Brain microvascular endothelial cell (primary cell): ENCODE measurements at regions not wholly inside any gene's neighbourhood (a gene's known extent, or its start where the extent isn't known, plus 50 kb on each side); places are given as distances from the start of the nearest gene placed in this dataset.

Experiments
- DNase-seq: peaks from one replicate; pipeline ENCODE4 v3.0.0-alpha.2; 2020
- H3K27ac ChIP-seq: fragments of 250-450 bp; sonication (Bioruptor Pico); 2 replicates; pipeline ENCODE4 v1.5.1; 2020; ENCODE audit warnings: mild to moderate bottlenecking, moderate library complexity
- H3K27me3 ChIP-seq: fragments of 250-450 bp; sonication (Bioruptor Pico); replicated peaks from 2 replicates; pipeline ENCODE4 v1.5.1; 2020; ENCODE audit warnings: mild to moderate bottlenecking
- H3K36me3 ChIP-seq: fragments of 250-450 bp; sonication (Bioruptor Pico); replicated peaks from 2 replicates; pipeline ENCODE4 v1.5.1; 2020; ENCODE audit warnings: mild to moderate bottlenecking
- H3K4me3 ChIP-seq: 2 replicates; pipeline ENCODE4 v1.5.1; 2011; ENCODE audit warnings: low read depth, mild to moderate bottlenecking, control low read depth, low read length, moderate library complexity
- CTCF ChIP-seq: IDR thresholded peaks from 2 replicates; pipeline ENCODE4 v1.5.1; 2011; ENCODE audit warnings: low read depth, mild to moderate bottlenecking, moderate library complexity, low read length, control low read depth, inconsistent platforms; ENCODE audit errors: missing control alignments
- in situ Hi-C: cut with HindIII; loops from 2 replicates; pipeline ENCODE4 v1.10.0; 2017; ENCODE audit warnings: low sequenced_read_pairs, low pct_ligation_motif_present

- no peak for TF ChIP-seq CTCF
- no peak overlapping the region for H3K27ac ChIP-seq
- no peak overlapping the region for H3K4me3 ChIP-seq
- H3K36me3 ChIP-seq: no peaks in the 10 kb centered on the region
- DNase-seq: no peak
- in situ Hi-C loops: no loop called here
- no peaks in the 10 kb centered on the region for H3K27me3 ChIP-seq
Measured at GRCh38 chr3:115280506-115280905, 133.4 kb upstream of the ZBTB20 start.

- H3K36me3 ChIP-seq: no peaks in the 10 kb centered on the region
- in situ Hi-C loops: no loop called here
- no peak overlapping the region for H3K27ac ChIP-seq
- H3K4me3 ChIP-seq: no peak overlapping the region
- DNase-seq: no peak
- TF ChIP-seq CTCF: no peak
- no peaks in the 10 kb centered on the region for H3K27me3 ChIP-seq
Measured at GRCh38 chr3:115281697-115282675, 134.9 kb upstream of the ZBTB20 start.

- TF ChIP-seq CTCF: no peak
- no peaks in the 10 kb centered on the region for H3K27me3 ChIP-seq
- no peaks in the 10 kb centered on the region for H3K36me3 ChIP-seq
- in situ Hi-C loops: no loop called here
- DNase-seq: no peak
- no peak overlapping the region for H3K4me3 ChIP-seq
- H3K27ac ChIP-seq: no peak overlapping the region
Measured at GRCh38 chr3:115284980-115285379, 137.9 kb upstream of the ZBTB20 start.

GRCh38 chr3:115286529-115287197 is 139.6 kb upstream of the ZBTB20 start:
- in situ Hi-C loops: no loop called here
- no peaks in the 10 kb centered on the region for H3K27me3 ChIP-seq
- no peak overlapping the region for H3K27ac ChIP-seq
- no peak overlapping the region for H3K4me3 ChIP-seq
- no peaks in the 10 kb centered on the region for H3K36me3 ChIP-seq
- TF ChIP-seq CTCF: no peak
- DNase-seq: no peak

GRCh38 chr3:115287198-115287597 is 140.1 kb upstream of the ZBTB20 start:
- no peaks in the 10 kb centered on the region for H3K27me3 ChIP-seq
- no peak overlapping the region for H3K27ac ChIP-seq
- H3K36me3 ChIP-seq: no peaks in the 10 kb centered on the region
- H3K4me3 ChIP-seq: no peak overlapping the region
- in situ Hi-C loops: no loop called here
- no peak for DNase-seq
- no peak for TF ChIP-seq CTCF
